SH-SY5Y (cell line): ENCODE measurements at regions not wholly inside any gene's neighbourhood (a gene's known extent, or its start where the extent isn't known, plus 50 kb on each side); places are given as distances from the start of the nearest gene placed in this dataset.

Experiments used
- GATA2 ChIP-seq: IDR thresholded peaks from 2 replicates; pipeline ENCODE4 v1.6.1; 2011; ENCODE audit warnings: mild to moderate bottlenecking, low read depth, low read length
- GATA3 ChIP-seq: IDR thresholded peaks from 2 replicates; pipeline ENCODE4 v1.6.1; 2011; ENCODE audit warnings: low read depth, mild to moderate bottlenecking, low read length, moderate library complexity

GRCh38 chr2:6493266-6493665, 372.4 kb downstream of the CMPK2 start:
- TF ChIP-seq GATA3 (no peak), GATA2 (no peak)
